ENCODE measurements at regions not wholly inside any gene's neighbourhood (a gene's known extent, or its start where the extent isn't known, plus 50 kb on each side); places are given as distances from the start of the nearest gene placed in this dataset.
"Not testable (repeated sequence)": the region's sequence is repeated elsewhere in the genome, so short reads cannot be mapped to it uniquely, and the experiment has no call there.

GRCh38 chr15:20473465-20473864 lies 68.1 kb downstream of the GOLGA6L6 start:
- CTCF ChIA-PET, POLR2A ChIA-PET: not testable (repeated sequence)

DNA sequence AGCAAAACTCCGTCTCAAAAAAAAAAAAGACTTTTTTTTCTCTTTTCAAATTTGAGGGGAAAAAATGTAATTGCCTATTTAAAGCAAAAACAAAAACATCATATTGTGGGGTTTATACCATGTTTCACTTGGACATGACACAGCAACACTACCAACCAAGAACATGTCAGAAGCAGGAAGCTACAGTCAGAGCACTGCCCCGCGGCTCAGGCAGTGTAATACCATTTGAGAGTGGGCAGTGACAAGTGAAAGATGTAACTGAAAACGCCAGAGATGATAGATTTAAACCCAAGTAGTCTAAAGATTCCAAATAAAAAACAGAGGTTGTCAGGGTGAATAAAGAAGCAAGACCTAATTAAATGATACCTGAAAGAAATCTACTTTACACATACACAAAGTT lies 68.6 kb downstream of the GOLGA6L6 start:
- CTCF ChIA-PET; POLR2A ChIA-PET; DNase-seq (ENCODE audit: extremely low spot score): not testable (repeated sequence)

More at GRCh38 chr15:20473465-20473864, 68.1 kb downstream of the GOLGA6L6 start:
- not testable (repeated sequence) for DNase-seq (ENCODE audit: extremely low spot score)

GRCh38 chr15:20470810-20471209 lies 70.8 kb downstream of the GOLGA6L6 start:
- POLR2A ChIA-PET; CTCF ChIA-PET; DNase-seq (ENCODE audit: extremely low spot score): not testable (repeated sequence)

GRCh38 chr15:20441138-20441537 lies 100.5 kb downstream of the GOLGA6L6 start:
- POLR2A ChIA-PET; CTCF ChIA-PET; DNase-seq (ENCODE audit: extremely low spot score): not testable (repeated sequence)

GRCh38 chr15:20440390-20440789 lies 101.2 kb downstream of the GOLGA6L6 start:
- CTCF ChIA-PET; DNase-seq (ENCODE audit: extremely low spot score); POLR2A ChIA-PET: not testable (repeated sequence)

- CTCF ChIA-PET; POLR2A ChIA-PET; DNase-seq (ENCODE audit: extremely low spot score): not testable (repeated sequence)
Measured at GRCh38 chr15:20439111-20439510, 102.5 kb downstream of the GOLGA6L6 start.

DNA sequence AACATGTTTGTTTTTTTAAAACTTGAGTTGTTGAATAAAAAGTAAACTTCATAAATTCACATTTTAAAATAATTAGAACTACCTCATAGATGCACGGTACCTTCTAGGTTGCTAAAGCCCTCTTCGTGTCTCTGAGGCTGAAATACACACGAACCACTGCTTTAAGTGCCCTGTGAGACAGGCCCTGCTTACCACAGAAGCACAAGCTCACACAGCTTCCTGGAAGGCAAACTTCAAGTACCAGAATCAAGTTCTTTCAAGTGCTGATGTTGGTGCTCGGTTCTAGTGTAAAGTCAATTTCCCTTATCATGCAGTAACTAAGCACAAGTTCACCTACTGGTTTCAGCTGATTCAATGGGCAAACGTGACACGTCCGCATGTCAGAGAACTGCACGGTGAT lies 103.3 kb downstream of the GOLGA6L6 start:
- DNase-seq (ENCODE audit: extremely low spot score); CTCF ChIA-PET; POLR2A ChIA-PET: not testable (repeated sequence)

DNA sequence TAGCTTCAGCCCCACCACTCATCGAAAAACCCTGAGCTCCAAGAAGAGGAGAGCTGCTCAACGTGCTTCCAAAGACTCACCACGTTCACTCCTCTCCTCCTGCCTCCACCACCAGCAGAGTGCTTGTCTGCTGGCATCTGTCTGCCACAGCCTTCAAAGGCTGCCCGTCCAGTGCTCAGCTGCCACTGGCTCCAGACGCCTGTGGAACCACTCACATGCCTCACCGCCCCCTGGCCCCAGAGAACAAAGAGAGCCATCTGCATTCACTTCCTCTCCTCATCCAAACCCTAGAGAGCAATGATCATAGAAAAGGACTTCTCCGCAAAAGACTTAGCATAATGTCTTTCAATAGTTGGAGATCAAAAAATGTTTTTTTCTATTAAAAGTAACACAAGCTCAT lies 108.1 kb downstream of the GOLGA6L6 start:
- DNase-seq (ENCODE audit: extremely low spot score); CTCF ChIA-PET; POLR2A ChIA-PET: not testable (repeated sequence)

DNA sequence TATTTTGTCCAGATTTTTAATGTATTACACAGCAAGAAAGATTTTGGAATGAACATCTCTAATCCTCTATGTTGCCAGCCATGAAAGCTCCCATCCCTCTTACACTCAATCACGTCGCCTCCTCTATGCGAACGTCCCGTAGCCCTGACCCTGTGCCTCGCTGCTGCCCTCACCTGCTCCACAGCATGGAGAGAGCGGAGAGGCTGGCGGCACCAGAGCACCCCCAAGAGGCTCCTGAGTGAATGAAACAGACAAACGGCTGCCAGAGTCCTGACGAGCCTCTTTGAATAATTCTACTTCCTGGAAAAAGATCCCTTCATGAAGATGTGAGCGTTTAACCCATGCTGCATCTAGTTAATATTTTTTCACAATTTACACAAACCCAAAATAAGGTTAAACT lies 111.1 kb downstream of the GOLGA6L6 start:
- POLR2A ChIA-PET; CTCF ChIA-PET; DNase-seq (ENCODE audit: extremely low spot score): not testable (repeated sequence)

- POLR2A ChIA-PET; DNase-seq (ENCODE audit: extremely low spot score); CTCF ChIA-PET: not testable (repeated sequence)
Measured at GRCh38 chr15:20420710-20421109, 120.9 kb downstream of the GOLGA6L6 start.

DNA sequence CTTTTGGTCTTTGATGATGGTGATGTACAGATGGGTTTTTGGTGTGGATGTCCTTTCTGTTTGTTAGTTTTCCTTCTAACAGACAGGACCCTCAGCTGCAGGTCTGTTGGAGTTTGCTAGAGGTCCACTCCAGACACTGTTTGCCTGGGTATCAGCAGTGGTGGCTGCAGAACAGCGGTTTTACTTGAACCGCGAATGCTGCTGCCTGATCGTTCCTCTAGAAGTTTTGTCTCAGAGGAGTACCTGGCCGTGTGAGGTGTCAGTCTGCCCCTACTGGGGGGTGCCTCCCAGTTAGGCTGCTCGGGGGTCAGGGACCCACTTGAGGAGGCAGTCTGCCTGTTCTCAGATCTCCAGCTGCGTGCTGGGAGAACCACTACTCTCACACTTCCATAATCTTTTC lies 125.0 kb downstream of the GOLGA6L6 start:
- CTCF ChIA-PET; DNase-seq (ENCODE audit: extremely low spot score); POLR2A ChIA-PET: not testable (repeated sequence)

GRCh38 chr15:20409667-20410198 lies 131.9 kb downstream of the GOLGA6L6 start:
- CTCF ChIA-PET; POLR2A ChIA-PET; DNase-seq (ENCODE audit: extremely low spot score): not testable (repeated sequence)

- DNase-seq (ENCODE audit: extremely low spot score): no peak
- POLR2A ChIA-PET: no interaction called here
- TF ChIP-seq FOXM1 (IDR thresholded peaks at IDR 0.05; ENCODE audit: borderline replicate concordance) (no peak), NFRKB (IDR thresholded peaks at IDR 0.05) (no peak), LEF1 (IDR thresholded peaks at IDR 0.05; ENCODE audit: borderline replicate concordance) (no peak), TARDBP (IDR thresholded peaks at IDR 0.05) (no peak), ARNT (IDR thresholded peaks at IDR 0.05) (no peak), CTBP1 (IDR thresholded peaks at IDR 0.05; ENCODE audit: borderline replicate concordance) (no peak), HDGF (IDR thresholded peaks at IDR 0.05; ENCODE audit: borderline replicate concordance) (no peak), BHLHE40 (IDR thresholded peaks at IDR 0.05; ENCODE audit: borderline replicate concordance) (no peak)
- TF ChIP-seq, protein P1, sequence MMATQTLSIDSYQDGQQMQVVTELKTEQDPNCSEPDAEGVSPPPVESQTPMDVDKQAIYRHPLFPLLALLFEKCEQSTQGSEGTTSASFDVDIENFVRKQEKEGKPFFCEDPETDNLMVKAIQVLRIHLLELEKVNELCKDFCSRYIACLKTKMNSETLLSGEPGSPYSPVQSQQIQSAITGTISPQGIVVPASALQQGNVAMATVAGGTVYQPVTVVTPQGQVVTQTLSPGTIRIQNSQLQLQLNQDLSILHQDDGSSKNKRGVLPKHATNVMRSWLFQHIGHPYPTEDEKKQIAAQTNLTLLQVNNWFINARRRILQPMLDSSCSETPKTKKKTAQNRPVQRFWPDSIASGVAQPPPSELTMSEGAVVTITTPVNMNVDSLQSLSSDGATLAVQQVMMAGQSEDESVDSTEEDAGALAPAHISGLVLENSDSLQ (IDR thresholded peaks at IDR 0.05): no peak
- CTCF ChIA-PET: no interaction called here
Measured at GRCh38 chr15:20409247-20409646, 132.4 kb downstream of the GOLGA6L6 start.

Measured in HEK293T (cell line).